A549 (cell line): ENCODE measurements at regions not wholly inside any gene's neighbourhood (a gene's known extent, or its start where the extent isn't known, plus 50 kb on each side); places are given as distances from the start of the nearest gene placed in this dataset.

Experiments
- CBX2 ChIP-seq: fragments of 200-600 bp; sonication (generic); IDR thresholded peaks from 2 replicates; pipeline ENCODE4 v1.6.1; 2016; ENCODE audit warnings: low read depth, mild to moderate bottlenecking, borderline replicate concordance
- EP300 ChIP-seq, 2 experiments: fragments of >200 bp; sonication (Bioruptor Twin); formaldehyde crosslinking; IDR thresholded peaks; 2 replicates in 1 of 2; 3 replicates in 1 of 2; pipeline ENCODE4 v1.6.1; 2016 to 2017
- MAX ChIP-seq: IDR thresholded peaks from 2 replicates; pipeline ENCODE4 v1.6.1; 2012
- POLR2A ChIP-seq: IDR thresholded peaks from 2 replicates; pipeline ENCODE4 v1.6.1; 2012; ENCODE audit warnings: mild to moderate bottlenecking, low read length
- RNF2 ChIP-seq: fragments of 200-600 bp; sonication (generic); IDR thresholded peaks from 2 replicates; pipeline ENCODE4 v1.6.1; 2016; ENCODE audit warnings: low read depth, mild to moderate bottlenecking, antibody characterized with exemption, moderate library complexity, borderline replicate concordance
- SMC3 ChIP-seq: fragments of >200 bp; sonication (Bioruptor Twin); formaldehyde crosslinking; IDR thresholded peaks from 3 replicates; pipeline ENCODE4 v1.6.1; 2018; ENCODE audit warnings: inconsistent platforms
- TF ChIP-seq, protein P1 (sequence below): fragments of >200 bp; sonication (Bioruptor Twin); formaldehyde crosslinking; IDR thresholded peaks from 3 replicates; pipeline ENCODE4 v1.5.1; 2016

DNA sequence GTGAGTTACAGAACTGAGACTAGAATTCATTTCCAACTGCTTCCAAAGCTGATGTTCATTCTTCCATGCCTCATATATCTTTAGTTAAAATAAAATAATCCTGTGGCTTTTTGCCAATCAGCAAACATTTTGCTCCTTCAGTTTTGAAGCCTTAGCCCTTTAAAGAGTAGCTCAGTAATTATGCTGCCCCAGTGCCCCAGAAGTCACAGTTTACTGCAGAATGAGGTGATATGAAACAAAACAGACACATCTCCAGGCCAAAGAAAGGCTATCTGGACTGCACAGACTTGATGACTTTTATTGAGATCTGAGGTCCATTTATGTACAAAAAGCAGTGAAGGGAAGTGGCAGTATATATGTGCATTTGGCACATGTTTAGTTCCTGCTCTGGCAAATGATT is 285.8 kb upstream of the ZNF462 start:
- TF ChIP-seq EP300 (IDR thresholded peaks at IDR 0.05) (no peak), MAX (no peak), RNF2 (no peak), SMC3 (no peak), CBX2 (no peak), POLR2A (no peak)
- TF ChIP-seq, protein P1, sequence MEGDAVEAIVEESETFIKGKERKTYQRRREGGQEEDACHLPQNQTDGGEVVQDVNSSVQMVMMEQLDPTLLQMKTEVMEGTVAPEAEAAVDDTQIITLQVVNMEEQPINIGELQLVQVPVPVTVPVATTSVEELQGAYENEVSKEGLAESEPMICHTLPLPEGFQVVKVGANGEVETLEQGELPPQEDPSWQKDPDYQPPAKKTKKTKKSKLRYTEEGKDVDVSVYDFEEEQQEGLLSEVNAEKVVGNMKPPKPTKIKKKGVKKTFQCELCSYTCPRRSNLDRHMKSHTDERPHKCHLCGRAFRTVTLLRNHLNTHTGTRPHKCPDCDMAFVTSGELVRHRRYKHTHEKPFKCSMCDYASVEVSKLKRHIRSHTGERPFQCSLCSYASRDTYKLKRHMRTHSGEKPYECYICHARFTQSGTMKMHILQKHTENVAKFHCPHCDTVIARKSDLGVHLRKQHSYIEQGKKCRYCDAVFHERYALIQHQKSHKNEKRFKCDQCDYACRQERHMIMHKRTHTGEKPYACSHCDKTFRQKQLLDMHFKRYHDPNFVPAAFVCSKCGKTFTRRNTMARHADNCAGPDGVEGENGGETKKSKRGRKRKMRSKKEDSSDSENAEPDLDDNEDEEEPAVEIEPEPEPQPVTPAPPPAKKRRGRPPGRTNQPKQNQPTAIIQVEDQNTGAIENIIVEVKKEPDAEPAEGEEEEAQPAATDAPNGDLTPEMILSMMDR = no peak
